ENCODE measurements at regions not wholly inside any gene's neighbourhood (a gene's known extent, or its start where the extent isn't known, plus 50 kb on each side); places are given as distances from the start of the nearest gene placed in this dataset.

- Histone ChIP-seq H3K27ac (no peak overlapping the region), H3K4me3 (no peak overlapping the region), H3K9me3 (no peaks in the 10 kb centered on the region), H3K27me3 (no peaks in the 10 kb centered on the region), H3K36me3 (no peaks in the 10 kb centered on the region), H3K4me1 (no peaks in the 10 kb centered on the region)
- intact Hi-C loops (cut with DNase I; ENCODE audit: low total_unique reads): no loop called here
- no peak for TF ChIP-seq POLR2AphosphoS5 (IDR thresholded peaks at IDR 0.05)
- no peak for TF ChIP-seq CTCF (IDR thresholded peaks at IDR 0.05)
- no peak for TF ChIP-seq EP300 (IDR thresholded peaks at IDR 0.05)
- no peak for TF ChIP-seq POLR2A (IDR thresholded peaks at IDR 0.05)
- DNase-seq: no peak
- 57 to 74% (median 69%) methylated on average over 2 of the region's 2 CpGs for WGBS, 5 donors
Measured at GRCh38 chr6:22666586-22666985, 97.2 kb downstream of the HDGFL1 start.

- Histone ChIP-seq H3K27me3 (no peaks in the 10 kb centered on the region), H3K36me3 (no peaks in the 10 kb centered on the region), H3K27ac (no peak overlapping the region), H3K9me3 (no peaks in the 10 kb centered on the region), H3K4me1 (no peaks in the 10 kb centered on the region), H3K4me3 (no peak overlapping the region)
- no peak for TF ChIP-seq POLR2A (IDR thresholded peaks at IDR 0.05)
- TF ChIP-seq POLR2AphosphoS5 (IDR thresholded peaks at IDR 0.05): no peak
- no peak for TF ChIP-seq CTCF (IDR thresholded peaks at IDR 0.05)
- TF ChIP-seq EP300 (IDR thresholded peaks at IDR 0.05): no peak
- no peak for DNase-seq
- intact Hi-C loops (cut with DNase I; ENCODE audit: low total_unique reads): no loop called here
- WGBS, 5 donors: 70 to 100% (median 79%) methylated on average over 1 of the region's 1 CpG
Measured at GRCh38 chr6:22667855-22668254, 98.5 kb downstream of the HDGFL1 start.

- DNase-seq: no peak
Measured at GRCh38 chr6:22668307-22668706, 98.9 kb downstream of the HDGFL1 start.

GRCh38 chr6:22668717-22669116, 99.4 kb downstream of the HDGFL1 start:
- H3K27ac ChIP-seq: no peak overlapping the region
- TF ChIP-seq POLR2A (IDR thresholded peaks at IDR 0.05): no peak
- TF ChIP-seq EP300 (IDR thresholded peaks at IDR 0.05): no peak
- no peak for TF ChIP-seq POLR2AphosphoS5 (IDR thresholded peaks at IDR 0.05)
- TF ChIP-seq CTCF (IDR thresholded peaks at IDR 0.05): no peak
- 72 to 85% (median 73%) methylated on average over 3 of the region's 3 CpGs for WGBS, 5 donors
- H3K36me3 ChIP-seq: no peaks in the 10 kb centered on the region
- no peak for DNase-seq
- no peaks in the 10 kb centered on the region for H3K27me3 ChIP-seq
- intact Hi-C loops (cut with DNase I; ENCODE audit: low total_unique reads): no loop called here
- H3K4me3 ChIP-seq: no peak overlapping the region
- H3K9me3 ChIP-seq: no peaks in the 10 kb centered on the region
- H3K4me1 ChIP-seq: no peaks in the 10 kb centered on the region

More at GRCh38 chr6:22668307-22668706, 98.9 kb downstream of the HDGFL1 start:
- no peaks in the 10 kb centered on the region for H3K4me1 ChIP-seq
- intact Hi-C loops (cut with DNase I; ENCODE audit: low total_unique reads): no loop called here
- TF ChIP-seq POLR2A (IDR thresholded peaks at IDR 0.05) (no peak), CTCF (IDR thresholded peaks at IDR 0.05) (no peak), POLR2AphosphoS5 (IDR thresholded peaks at IDR 0.05) (no peak), EP300 (IDR thresholded peaks at IDR 0.05) (no peak)
- H3K36me3 ChIP-seq: no peaks in the 10 kb centered on the region
- H3K27me3 ChIP-seq: no peaks in the 10 kb centered on the region
- no peak overlapping the region for H3K27ac ChIP-seq
- H3K9me3 ChIP-seq: no peaks in the 10 kb centered on the region
- H3K4me3 ChIP-seq: no peak overlapping the region
- 45 to 55% (median 49%) methylated on average over 3 of the region's 3 CpGs for WGBS, 5 donors

Measured in stomach (tissue), 8 donors.